ENCODE measurements at regions not wholly inside any gene's neighbourhood (a gene's known extent, or its start where the extent isn't known, plus 50 kb on each side); places are given as distances from the start of the nearest gene placed in this dataset.

DNA sequence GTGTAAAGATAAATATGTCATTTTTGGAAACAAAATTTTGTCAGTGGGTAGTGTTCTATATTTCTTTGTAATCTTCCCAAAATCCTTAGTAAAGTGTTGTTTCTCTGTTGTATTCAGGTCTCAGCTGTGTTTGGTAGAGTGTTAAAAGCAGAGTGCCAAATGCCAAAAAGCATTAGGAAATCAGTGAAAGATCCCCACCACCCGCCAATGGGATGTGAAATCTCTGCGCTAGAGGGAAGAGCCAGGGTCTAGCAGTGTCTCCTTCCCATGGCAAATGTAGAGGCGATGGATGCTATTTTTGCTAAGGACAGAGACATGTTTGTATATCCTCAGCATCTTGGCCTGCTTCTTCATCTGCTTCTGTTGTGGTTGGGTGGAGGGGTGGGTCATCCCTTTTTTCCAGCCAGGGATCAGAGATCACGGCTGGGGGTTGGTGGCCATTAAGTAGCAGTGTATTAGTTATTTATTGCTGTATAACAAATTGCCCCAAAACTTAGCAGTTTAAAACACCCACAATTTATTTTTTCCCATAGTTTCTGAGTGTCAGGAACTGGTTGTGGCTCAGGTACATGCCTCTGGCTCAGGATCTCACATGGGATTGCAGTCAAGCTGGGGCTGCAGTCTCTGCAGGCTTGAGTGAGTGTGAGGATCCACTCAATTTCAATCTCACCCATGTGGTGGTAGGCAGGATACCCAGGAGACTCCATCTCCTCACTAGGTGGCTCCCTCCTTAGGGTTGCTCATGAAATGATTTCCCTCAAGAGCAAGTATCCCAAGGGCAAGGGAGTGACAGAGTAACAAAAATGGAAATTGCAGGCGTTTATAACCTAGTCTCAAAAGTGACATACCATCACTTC, 211.9 kb downstream of the MYCN start:
- no peaks in the 10 kb centered on the region for H3K36me3 ChIP-seq (ENCODE audit: insufficient read depth, low read length)
- no peak overlapping the region for H3K4me3 ChIP-seq (ENCODE audit: low read depth, low read length, poor library complexity, severe bottlenecking)
- H3K79me2 ChIP-seq (ENCODE audit: insufficient read depth, low read length) = no peaks in the 10 kb centered on the region
- no peaks in the 10 kb centered on the region for H3K9me3 ChIP-seq (ENCODE audit: low read length)
- H3K27me3 ChIP-seq (ENCODE audit: insufficient read depth, low read length) = no peaks in the 10 kb centered on the region
- no peak overlapping the region for H2AFZ ChIP-seq (ENCODE audit: low read length)
- no peaks in the 10 kb centered on the region for H4K20me1 ChIP-seq (ENCODE audit: insufficient read depth, low read length)
- no peaks in the 10 kb centered on the region for H3F3A ChIP-seq (ENCODE audit: insufficient read depth, low read length)
- no peaks in the 10 kb centered on the region for H3K4me1 ChIP-seq (ENCODE audit: insufficient read depth, low read length, severe bottlenecking)
- H3K9me2 ChIP-seq (ENCODE audit: low read depth, low read length) = no peaks in the 10 kb centered on the region
- H3K4me2 ChIP-seq (ENCODE audit: low read length) = no peak overlapping the region
- H3K9ac ChIP-seq (ENCODE audit: low read length) = no peak overlapping the region
- TF ChIP-seq EZH2 (IDR thresholded peaks at IDR 0.05; ENCODE audit: borderline replicate concordance, low read length) (no peak), CTCF (IDR thresholded peaks at IDR 0.05; ENCODE audit: low read length) (no peak)
- H3K27ac ChIP-seq (ENCODE audit: low read depth, low read length, poor library complexity, severe bottlenecking) = no peak overlapping the region

DNA sequence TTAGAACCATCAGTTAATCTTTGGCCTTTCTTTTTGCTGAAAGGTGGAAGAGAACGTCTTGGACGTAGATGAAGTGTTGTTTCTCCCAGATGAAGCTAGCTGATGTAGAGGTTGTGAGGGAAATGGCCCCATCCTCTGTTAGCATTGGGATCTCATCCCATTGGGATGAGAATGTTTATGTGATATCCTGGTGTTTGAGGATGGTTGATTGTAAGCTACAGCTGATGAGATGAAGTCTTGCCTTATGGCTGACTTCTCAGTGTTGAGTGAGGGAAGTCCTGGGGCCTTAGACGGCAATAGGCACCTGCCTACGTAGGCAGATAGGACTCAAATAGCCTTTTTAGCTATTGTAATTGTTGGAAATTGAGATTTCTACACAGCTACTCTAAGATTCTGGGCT, 211.3 kb downstream of the MYCN start:
- Histone ChIP-seq H3K27ac (ENCODE audit: low read depth, low read length, poor library complexity, severe bottlenecking) (no peak overlapping the region), H3K4me3 (ENCODE audit: low read depth, low read length, poor library complexity, severe bottlenecking) (no peak overlapping the region), H3K9me3 (ENCODE audit: low read length) (no peaks in the 10 kb centered on the region), H3K4me2 (ENCODE audit: low read length) (no peak overlapping the region), H4K20me1 (ENCODE audit: insufficient read depth, low read length) (no peaks in the 10 kb centered on the region), H3K79me2 (ENCODE audit: insufficient read depth, low read length) (no peaks in the 10 kb centered on the region), H3F3A (ENCODE audit: insufficient read depth, low read length) (no peaks in the 10 kb centered on the region), H3K36me3 (ENCODE audit: insufficient read depth, low read length) (no peaks in the 10 kb centered on the region), H3K9ac (ENCODE audit: low read length) (no peak overlapping the region), H3K9me2 (ENCODE audit: low read depth, low read length) (no peaks in the 10 kb centered on the region), H3K4me1 (ENCODE audit: insufficient read depth, low read length, severe bottlenecking) (no peaks in the 10 kb centered on the region), H3K27me3 (ENCODE audit: insufficient read depth, low read length) (no peaks in the 10 kb centered on the region), H2AFZ (ENCODE audit: low read length) (no peak overlapping the region)
- TF ChIP-seq EZH2 (IDR thresholded peaks at IDR 0.05; ENCODE audit: borderline replicate concordance, low read length) = no peak
- no peak for TF ChIP-seq CTCF (IDR thresholded peaks at IDR 0.05; ENCODE audit: low read length)

DNA sequence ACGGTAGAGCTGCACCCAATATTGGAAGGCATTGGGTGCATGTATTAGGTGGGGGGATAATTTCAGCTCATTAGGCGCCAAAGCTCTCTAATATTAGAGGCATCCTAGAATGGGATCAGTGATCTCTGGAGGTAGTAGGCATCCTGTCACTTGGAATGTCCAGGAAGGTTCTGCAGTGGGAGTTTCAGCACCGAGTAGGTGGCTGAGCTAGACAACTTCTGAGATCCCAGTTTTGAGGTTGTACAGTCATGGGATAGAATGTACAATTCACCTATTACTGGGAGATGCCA, 210.9 kb downstream of the MYCN start:
- TF ChIP-seq CTCF (IDR thresholded peaks at IDR 0.05; ENCODE audit: low read length) (no peak), EZH2 (IDR thresholded peaks at IDR 0.05; ENCODE audit: borderline replicate concordance, low read length) (no peak)
- no peak overlapping the region for H3K9ac ChIP-seq (ENCODE audit: low read length)
- no peaks in the 10 kb centered on the region for H3K9me2 ChIP-seq (ENCODE audit: low read depth, low read length)
- no peaks in the 10 kb centered on the region for H3K36me3 ChIP-seq (ENCODE audit: insufficient read depth, low read length)
- H3K9me3 ChIP-seq (ENCODE audit: low read length) = no peaks in the 10 kb centered on the region
- no peaks in the 10 kb centered on the region for H3F3A ChIP-seq (ENCODE audit: insufficient read depth, low read length)
- H3K4me3 ChIP-seq (ENCODE audit: low read depth, low read length, poor library complexity, severe bottlenecking) = no peak overlapping the region
- no peak overlapping the region for H3K4me2 ChIP-seq (ENCODE audit: low read length)
- H2AFZ ChIP-seq (ENCODE audit: low read length) = no peak overlapping the region
- no peaks in the 10 kb centered on the region for H3K4me1 ChIP-seq (ENCODE audit: insufficient read depth, low read length, severe bottlenecking)
- H3K79me2 ChIP-seq (ENCODE audit: insufficient read depth, low read length) = no peaks in the 10 kb centered on the region
- H4K20me1 ChIP-seq (ENCODE audit: insufficient read depth, low read length) = no peaks in the 10 kb centered on the region
- no peaks in the 10 kb centered on the region for H3K27me3 ChIP-seq (ENCODE audit: insufficient read depth, low read length)
- no peak overlapping the region for H3K27ac ChIP-seq (ENCODE audit: low read depth, low read length, poor library complexity, severe bottlenecking)
